ENCODE measurements at regions not wholly inside any gene's neighbourhood (a gene's known extent, or its start where the extent isn't known, plus 50 kb on each side); places are given as distances from the start of the nearest gene placed in this dataset.
"Not testable (repeated sequence)": the region's sequence is repeated elsewhere in the genome, so short reads cannot be mapped to it uniquely, and the experiment has no call there.

- H3K9ac ChIP-seq (ENCODE audit: low read depth in 1 of 2, low read length in 2 of 2); H3K4me3 ChIP-seq (ENCODE audit: low read depth in 1 of 3, low read length in 3 of 3); H3K36me3 ChIP-seq (ENCODE audit: control insufficient read depth in 4 of 4, insufficient read depth in 3 of 4, low read depth in 1 of 4, low read length in 3 of 4); H3K9me3 ChIP-seq (ENCODE audit: control insufficient read depth in 4 of 4, low read length in 3 of 4); H3K27ac ChIP-seq (ENCODE audit: low read depth in 1 of 2, low read length in 2 of 2); H3K27me3 ChIP-seq (ENCODE audit: control insufficient read depth in 4 of 4, insufficient read depth in 4 of 4, low read length in 3 of 4); DNase-seq (ENCODE audit: low spot score): not testable (repeated sequence)
- H3K4me1 ChIP-seq (ENCODE audit: control insufficient read depth in 4 of 4, insufficient read depth in 4 of 4, low read length in 3 of 4): peaks cover 2 to 21% (median 10%) of the 10 kb centered on the region in 4 donors
- TF ChIP-seq JUND (IDR thresholded peaks at IDR 0.05): peak; percentile 47 to 86
- peak; percentile 56 to 65 for TF ChIP-seq RAD21 (IDR thresholded peaks at IDR 0.05)
- peak; percentile 70 for TF ChIP-seq YY1 (IDR thresholded peaks at IDR 0.05)
- peak; percentile 90 to 92 for TF ChIP-seq RXRA (IDR thresholded peaks at IDR 0.05)
- TF ChIP-seq HNF4G (IDR thresholded peaks at IDR 0.05): peak; percentile 92
- TF ChIP-seq HNF4A (conservative IDR thresholded peaks at IDR 0.05): peak; percentile 99
- TF ChIP-seq MAX (IDR thresholded peaks at IDR 0.05): peak; percentile 75
- TF ChIP-seq FOXA2 (IDR thresholded peaks at IDR 0.05): peak; percentile 37
- peak; percentile 41 for TF ChIP-seq REST (IDR thresholded peaks at IDR 0.05)
- peak; percentile 67 for TF ChIP-seq NR2F2 (IDR thresholded peaks at IDR 0.05)
- peak in 1 of 2 donors; percentile 18 for TF ChIP-seq EGR1 (IDR thresholded peaks at IDR 0.05; ENCODE audit: low read depth in 2 of 2)
- TF ChIP-seq ZBTB33 (IDR thresholded peaks at IDR 0.05): peak; percentile 58
- peak; percentile 92 for TF ChIP-seq SP1 (IDR thresholded peaks at IDR 0.05)
- peak; percentile 47 for TF ChIP-seq FOXA1 (IDR thresholded peaks at IDR 0.05)
- WGBS: 47% methylated on average over 2 of the region's 2 CpGs
Measured at GRCh38 chr7:119266790-119267189, 1006.2 kb upstream of the KCND2 start.

GRCh38 chr7:119270045-119270464 is 1002.9 kb upstream of the KCND2 start:
- Histone ChIP-seq H3K4me3 (ENCODE audit: low read depth in 1 of 3, low read length in 3 of 3) (no peak overlapping the region), H3K9me3 (ENCODE audit: control insufficient read depth in 4 of 4, low read length in 3 of 4) (no peaks in the 10 kb centered on the region), H3K27me3 (ENCODE audit: control insufficient read depth in 4 of 4, insufficient read depth in 4 of 4, low read length in 3 of 4) (no peaks in the 10 kb centered on the region), H3K4me1 (ENCODE audit: control insufficient read depth in 4 of 4, insufficient read depth in 4 of 4, low read length in 3 of 4) (peaks cover 2 to 21% (median 10%) of the 10 kb centered on the region in 4 donors), H3K9ac (ENCODE audit: low read depth in 1 of 2, low read length in 2 of 2) (no peak overlapping the region), H3K36me3 (ENCODE audit: control insufficient read depth in 4 of 4, insufficient read depth in 3 of 4, low read depth in 1 of 4, low read length in 3 of 4) (no peaks in the 10 kb centered on the region), H3K27ac (ENCODE audit: low read depth in 1 of 2, low read length in 2 of 2) (no peak overlapping the region)
- no peak for TF ChIP-seq MAX (IDR thresholded peaks at IDR 0.05)
- TF ChIP-seq CTCF (IDR thresholded peaks at IDR 0.05; ENCODE audit: low read depth, low read length, missing input control): peak; percentile 93
- TF ChIP-seq RAD21 (IDR thresholded peaks at IDR 0.05): peak; percentile 94 to 97
- DNase-seq (ENCODE audit: low spot score): peak; percentile 41
- WGBS: 17% methylated on average over 7 of the region's 7 CpGs

All from liver (tissue), 8 donors.